NCI-H69 (cell line): ENCODE measurements at regions not wholly inside any gene's neighbourhood (a gene's known extent, or its start where the extent isn't known, plus 50 kb on each side); places are given as distances from the start of the nearest gene placed in this dataset.
"Not testable (repeated sequence)": the region's sequence is repeated elsewhere in the genome, so short reads cannot be mapped to it uniquely, and the experiment has no call there.

Experiments used
- DNase-seq: peaks from one replicate; lab custom pipeline; 2025; lab: John Stamatoyannopoulos, UW

DNA sequence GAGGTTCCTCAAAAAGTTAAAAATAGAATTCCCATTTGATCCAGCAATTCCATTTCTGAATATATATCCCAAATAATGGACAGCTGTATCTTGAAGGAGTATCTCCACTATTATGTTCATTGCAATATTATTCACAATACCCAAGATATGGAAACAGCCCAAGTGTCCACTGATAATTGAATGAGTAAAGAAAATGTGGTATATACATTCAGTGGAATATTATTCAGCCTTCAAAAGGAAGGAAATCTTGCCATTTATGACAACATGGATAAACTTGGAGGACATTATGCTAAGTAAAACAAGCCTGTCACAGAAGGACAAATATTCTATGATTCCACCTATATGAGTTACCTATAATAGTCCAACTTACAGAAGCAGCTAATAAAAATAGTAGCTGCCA lies 979.0 kb downstream of the SLC6A15 start:
- no peak for DNase-seq

GRCh38 chr12:83932011-83932410 lies 980.6 kb downstream of the SLC6A15 start:
- DNase-seq: peak; percentile 25

GRCh38 chr12:83931451-83931850 lies 981.1 kb downstream of the SLC6A15 start:
- no peak for DNase-seq

DNA sequence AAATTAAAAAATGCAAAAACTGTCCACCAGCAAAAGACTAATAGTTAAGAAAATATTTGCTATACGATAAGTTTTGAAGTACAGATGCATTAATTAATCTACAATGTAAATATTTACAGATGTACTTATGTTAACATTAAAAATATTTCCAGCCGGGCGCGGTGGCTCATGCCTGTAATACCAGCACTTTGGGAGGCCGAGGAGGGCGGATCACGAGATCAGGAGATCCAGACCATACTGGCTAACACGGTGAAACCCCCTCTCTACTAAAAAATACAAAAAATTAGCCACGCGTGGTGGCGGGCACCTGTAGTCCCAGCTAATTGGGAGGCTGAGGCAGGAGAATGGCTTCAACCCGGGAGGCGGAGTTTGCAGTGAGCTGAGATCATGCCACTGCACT lies 982.8 kb downstream of the SLC6A15 start:
- not testable (repeated sequence) for DNase-seq

GRCh38 chr12:83920821-83921547 lies 991.6 kb downstream of the SLC6A15 start:
- DNase-seq: peak; percentile 51

DNA sequence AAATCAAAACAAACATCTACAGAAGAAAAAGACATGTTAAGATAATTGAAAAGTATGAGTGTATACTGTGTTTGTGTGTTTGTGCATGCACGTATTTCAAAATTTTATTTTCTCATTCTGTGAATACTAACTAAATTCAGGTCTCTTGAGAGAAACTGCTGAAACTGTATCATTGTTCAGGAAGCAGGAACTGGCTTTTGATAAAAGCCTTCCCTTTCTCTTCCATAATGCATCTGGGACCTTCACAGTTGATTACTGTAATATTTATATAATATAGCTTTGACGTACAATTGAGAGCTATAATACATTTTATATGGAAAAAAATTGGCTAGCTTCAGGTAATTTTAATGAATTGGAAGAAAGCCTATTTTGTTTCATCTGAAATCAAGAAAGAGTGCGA lies 993.5 kb downstream of the SLC6A15 start:
- no peak for DNase-seq

DNA sequence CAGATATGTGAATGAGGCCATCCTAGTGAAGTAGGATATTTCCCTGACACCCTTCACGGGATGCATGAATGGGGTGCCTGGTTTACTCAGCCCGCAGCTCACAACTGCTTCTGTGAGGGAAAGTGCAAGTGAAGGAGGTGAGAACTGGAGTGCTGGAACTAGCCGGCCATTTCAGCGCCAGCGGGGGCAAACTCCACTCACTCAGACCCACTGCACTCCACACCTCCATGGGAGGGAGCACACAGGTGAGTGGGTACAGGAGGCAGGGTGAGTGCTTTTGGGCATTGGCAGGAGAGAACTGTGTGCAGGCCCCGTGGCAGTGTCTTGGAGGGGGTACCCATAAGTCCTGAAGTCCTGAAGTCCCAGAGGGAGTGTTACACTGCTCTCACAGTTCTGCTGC lies 1008.4 kb downstream of the SLC6A15 start:
- no peak for DNase-seq

DNA sequence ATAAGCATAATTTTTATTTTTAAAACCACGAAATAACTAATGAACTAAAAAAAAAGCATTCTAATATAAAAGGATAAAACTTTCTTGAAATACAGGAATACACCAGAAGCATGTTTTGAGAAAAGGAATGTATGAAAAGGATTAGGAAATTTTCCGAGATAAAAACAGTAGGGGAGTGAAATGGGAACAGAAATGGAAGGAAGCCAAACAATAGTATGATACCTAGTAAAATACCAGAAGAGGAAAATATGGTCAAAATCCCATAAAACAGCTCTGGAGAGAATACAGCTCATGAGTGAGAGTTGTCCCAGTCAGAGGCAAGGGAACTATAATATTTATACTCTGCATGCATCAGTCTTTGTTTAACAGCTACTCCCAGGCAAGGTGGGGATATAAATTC lies 1016.2 kb downstream of the SLC6A15 start:
- no peak for DNase-seq

- no peak for DNase-seq
Measured at GRCh38 chr12:83893101-83893500, 1019.5 kb downstream of the SLC6A15 start.

- no peak for DNase-seq
Measured at GRCh38 chr12:83889745-83890144, 1022.9 kb downstream of the SLC6A15 start.

DNA sequence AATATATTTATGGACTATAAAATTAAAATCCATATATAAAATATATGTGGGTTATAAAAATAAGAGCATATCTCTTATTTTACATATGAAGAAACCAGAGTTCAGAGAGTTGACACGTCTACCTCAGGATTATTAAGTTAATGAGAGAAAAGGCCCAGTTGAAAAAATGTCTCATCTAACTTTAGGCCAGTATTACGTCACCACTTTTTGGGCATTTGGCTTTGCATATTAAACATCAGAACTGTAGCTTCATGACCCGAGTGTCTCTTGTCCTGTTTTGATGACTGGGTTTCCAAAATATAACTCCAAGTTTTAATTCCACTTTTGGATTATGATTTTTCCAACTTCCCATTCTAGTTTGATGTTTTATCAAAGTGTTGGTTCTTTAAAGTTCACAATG lies 1026.1 kb downstream of the SLC6A15 start:
- DNase-seq: no peak

GRCh38 chr12:83870921-83871599 lies 1041.5 kb downstream of the SLC6A15 start:
- peak; percentile 77 for DNase-seq

- DNase-seq: no peak
Measured at GRCh38 chr12:83866477-83866876, 1046.1 kb downstream of the SLC6A15 start.

GRCh38 chr12:83865431-83865830 lies 1047.2 kb downstream of the SLC6A15 start:
- peak; percentile 34 for DNase-seq

DNA sequence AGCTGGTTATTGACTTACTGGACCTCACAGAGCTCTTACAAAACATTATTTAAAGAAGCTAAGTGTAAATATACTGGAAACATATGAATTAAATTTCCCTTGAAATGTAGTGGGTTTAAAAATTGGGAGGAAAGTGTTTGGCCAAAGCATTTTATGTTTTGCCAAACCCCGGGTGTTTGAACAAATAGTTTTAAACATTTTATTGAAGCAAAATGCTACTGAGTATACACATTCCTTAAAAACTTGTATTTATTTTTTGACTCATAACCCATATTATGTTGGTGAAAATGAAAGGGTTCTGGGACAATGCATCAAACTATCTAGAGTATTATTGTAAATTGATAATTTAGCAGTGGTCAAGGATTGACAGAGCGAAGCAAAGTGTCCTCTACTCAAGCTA lies 1048.5 kb downstream of the SLC6A15 start:
- no peak for DNase-seq

GRCh38 chr12:83859021-83859420 lies 1053.6 kb downstream of the SLC6A15 start:
- DNase-seq: no peak

DNA sequence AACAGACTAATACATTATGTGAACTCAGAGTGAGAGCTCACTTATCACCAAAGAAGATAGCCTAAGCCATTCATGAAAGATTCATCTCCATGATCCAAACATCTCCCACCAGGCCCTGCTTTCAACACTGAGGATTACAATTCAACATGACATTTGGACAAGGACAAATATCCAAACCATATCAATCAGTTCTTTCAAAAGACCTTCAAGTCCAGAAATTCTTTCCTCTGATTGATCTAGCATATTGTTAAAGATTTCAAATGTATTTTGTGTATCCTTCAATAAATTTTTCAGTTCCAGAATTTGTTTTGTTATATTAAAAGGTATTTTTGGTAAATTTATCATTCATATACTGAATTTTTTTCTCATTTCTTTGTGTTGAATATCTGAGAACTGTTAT lies 1055.8 kb downstream of the SLC6A15 start:
- no peak for DNase-seq

DNA sequence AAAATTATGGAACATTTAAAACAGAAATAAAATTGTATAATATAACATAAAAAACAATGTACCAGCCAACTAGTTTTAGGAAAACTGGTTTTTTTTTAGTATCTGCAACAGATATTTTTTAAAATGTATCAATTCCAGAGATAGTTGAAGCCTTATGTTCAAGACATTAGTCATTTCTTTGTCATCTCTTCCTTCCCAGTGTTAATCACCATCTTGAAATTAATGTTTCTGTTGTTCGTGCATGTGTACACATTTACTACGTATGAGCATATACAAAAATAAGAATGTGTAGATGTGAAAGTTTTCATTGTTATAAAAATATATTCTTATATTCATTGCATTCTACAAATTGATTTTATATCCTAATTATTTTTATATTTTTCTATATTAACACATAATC lies 1062.1 kb downstream of the SLC6A15 start:
- no peak for DNase-seq

DNA sequence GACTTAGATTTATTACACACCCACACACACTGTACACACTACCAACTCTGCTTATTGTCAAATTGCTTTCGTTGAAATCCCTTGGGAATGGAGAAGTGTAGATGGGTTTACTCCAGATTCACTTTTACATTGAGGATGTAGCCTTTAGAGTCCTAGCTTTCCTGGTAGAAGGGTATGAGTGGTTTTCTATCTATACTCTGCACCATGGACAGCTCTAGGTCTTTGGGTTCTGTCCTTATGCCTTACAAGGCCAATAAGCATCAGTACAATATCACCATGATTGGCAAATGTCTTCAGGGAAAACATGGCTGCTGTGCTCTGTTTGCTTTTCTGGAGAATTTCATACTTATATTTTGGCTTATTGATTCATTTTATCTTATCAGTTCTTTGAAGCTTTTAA lies 1063.9 kb downstream of the SLC6A15 start:
- DNase-seq: no peak

DNA sequence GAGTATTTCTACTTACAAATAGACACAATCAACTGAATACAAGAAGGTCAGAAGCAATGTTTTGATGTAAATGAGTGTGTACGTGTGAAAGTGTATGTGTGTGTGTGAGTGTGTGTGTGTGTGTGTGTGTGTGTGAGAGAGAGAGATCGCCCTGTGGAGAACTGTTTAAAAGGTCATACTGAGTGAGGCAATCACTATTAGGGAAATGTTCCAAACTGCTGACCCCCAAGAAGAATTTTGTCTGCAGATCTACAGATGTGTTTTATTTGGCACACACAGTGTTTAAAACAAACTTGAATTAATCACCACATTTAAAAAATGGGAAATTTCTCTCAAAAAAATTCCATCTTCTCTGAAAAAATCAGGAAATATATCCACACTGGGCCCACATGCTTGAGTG lies 1069.1 kb downstream of the SLC6A15 start:
- DNase-seq: no peak

DNA sequence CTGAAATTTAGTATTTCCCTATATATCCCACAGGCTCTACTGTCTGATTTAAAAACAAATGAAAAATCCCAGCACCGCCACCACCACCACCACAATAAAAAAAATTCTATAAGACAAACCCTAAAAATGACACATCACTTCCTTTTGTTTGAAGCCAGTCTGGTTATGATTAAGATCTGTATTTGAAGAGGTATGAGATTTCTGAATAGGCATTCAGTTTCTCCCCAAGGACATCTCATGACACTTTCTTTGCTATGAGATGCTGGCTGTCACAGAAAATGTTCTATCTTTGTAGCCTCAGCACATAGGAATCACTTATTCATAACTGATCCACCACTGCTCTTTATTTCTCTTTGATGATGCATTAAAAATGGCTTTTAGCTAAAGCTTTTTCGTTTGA lies 1071.0 kb downstream of the SLC6A15 start:
- DNase-seq: peak; percentile 26

DNA sequence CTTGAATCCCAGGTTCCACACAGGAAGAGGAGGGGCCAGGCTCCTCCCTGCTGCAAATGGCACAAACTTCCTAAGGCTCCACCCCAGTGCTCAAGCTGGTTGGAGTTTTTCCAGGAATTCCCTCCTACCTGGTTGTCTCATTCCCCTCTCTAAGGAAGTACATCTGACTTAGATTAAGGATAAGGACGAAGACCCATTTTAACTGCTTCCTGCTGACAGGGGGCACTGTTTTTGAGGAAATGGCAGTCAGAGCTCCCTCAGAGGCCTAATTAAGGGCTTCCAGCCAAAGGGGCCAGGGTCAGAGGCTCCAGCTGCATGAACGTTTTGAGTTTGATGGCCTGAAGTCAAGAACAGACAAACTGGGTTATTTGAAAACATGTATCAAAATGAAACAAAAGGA lies 1084.7 kb downstream of the SLC6A15 start:
- peak; percentile 91 for DNase-seq

DNA sequence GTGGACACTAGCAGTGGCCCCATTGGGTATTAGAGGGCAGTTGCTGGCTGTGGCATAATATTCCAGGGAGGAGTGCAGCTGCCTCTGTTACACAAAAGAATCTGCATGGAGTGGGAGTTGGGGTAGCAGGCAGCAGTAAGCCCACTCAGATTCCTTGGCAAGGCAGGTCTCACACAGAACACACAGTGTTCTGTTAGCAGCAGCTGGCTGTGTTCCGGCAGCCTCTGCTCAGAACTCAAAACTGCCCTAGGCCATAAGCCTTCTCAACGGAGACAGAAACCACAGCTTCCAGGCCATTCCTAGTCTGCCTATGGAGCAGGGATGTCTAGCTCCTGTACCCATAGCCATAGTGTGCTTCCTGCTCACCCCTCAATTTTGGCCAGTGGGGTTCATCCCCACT lies 1085.4 kb downstream of the SLC6A15 start:
- DNase-seq: peak; percentile 23

DNA sequence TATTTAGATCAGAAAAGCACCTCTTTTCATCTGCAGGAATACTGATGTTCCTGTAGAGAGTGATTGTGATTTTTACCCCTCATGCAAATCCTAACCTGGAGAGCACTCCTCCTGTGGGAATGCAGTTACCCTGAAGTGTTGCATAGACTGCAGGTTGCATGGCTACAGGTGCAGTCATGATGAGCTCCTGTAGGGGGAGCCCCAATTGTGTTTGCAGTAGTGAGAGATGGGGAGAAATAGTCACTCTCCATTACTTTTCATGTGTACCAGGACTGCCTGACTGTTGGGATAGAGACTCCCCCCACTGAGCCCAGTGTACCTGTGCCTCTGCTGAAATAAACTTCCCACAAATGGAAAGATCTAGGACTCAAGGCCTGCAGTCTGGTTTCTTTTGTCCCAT lies 1086.5 kb downstream of the SLC6A15 start:
- peak; percentile 61 for DNase-seq
